ENCODE measurements at regions not wholly inside any gene's neighbourhood (a gene's known extent, or its start where the extent isn't known, plus 50 kb on each side); places are given as distances from the start of the nearest gene placed in this dataset.

DNA sequence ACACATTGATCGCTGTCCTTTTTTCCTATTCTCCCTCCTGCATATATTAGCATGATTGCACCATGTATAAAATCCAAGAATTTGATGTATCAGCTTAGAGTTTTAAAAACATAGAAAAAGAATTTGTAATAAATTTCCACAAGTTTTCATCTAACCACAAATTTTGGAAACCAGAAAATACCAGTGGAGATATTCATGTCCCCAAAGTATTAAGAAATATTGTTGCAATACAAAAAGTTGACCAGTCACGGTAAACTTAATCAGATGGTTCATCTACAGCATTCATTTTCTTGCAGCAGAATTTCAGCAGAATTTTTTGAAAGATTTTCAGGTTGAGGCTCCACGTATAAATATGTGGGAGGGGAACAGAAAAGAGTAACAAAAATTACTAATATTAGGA, 500.9 kb upstream of the MDFIC2 start (continued):
- TF ChIP-seq, protein P1, sequence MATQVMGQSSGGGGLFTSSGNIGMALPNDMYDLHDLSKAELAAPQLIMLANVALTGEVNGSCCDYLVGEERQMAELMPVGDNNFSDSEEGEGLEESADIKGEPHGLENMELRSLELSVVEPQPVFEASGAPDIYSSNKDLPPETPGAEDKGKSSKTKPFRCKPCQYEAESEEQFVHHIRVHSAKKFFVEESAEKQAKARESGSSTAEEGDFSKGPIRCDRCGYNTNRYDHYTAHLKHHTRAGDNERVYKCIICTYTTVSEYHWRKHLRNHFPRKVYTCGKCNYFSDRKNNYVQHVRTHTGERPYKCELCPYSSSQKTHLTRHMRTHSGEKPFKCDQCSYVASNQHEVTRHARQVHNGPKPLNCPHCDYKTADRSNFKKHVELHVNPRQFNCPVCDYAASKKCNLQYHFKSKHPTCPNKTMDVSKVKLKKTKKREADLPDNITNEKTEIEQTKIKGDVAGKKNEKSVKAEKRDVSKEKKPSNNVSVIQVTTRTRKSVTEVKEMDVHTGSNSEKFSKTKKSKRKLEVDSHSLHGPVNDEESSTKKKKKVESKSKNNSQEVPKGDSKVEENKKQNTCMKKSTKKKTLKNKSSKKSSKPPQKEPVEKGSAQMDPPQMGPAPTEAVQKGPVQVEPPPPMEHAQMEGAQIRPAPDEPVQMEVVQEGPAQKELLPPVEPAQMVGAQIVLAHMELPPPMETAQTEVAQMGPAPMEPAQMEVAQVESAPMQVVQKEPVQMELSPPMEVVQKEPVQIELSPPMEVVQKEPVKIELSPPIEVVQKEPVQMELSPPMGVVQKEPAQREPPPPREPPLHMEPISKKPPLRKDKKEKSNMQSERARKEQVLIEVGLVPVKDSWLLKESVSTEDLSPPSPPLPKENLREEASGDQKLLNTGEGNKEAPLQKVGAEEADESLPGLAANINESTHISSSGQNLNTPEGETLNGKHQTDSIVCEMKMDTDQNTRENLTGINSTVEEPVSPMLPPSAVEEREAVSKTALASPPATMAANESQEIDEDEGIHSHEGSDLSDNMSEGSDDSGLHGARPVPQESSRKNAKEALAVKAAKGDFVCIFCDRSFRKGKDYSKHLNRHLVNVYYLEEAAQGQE (IDR thresholded peaks at IDR 0.05; ENCODE audit: low read depth, low read length), result no peak
- TF ChIP-seq TCF12 (IDR thresholded peaks at IDR 0.05) (no peak), CHD2 (IDR thresholded peaks at IDR 0.05; ENCODE audit: low read length, partially characterized antibody) (no peak), SIN3A (IDR thresholded peaks at IDR 0.05; ENCODE audit: borderline replicate concordance, low read depth, low read length) (no peak), NRF1 (IDR thresholded peaks at IDR 0.05; ENCODE audit: low read depth, low read length) (no peak), ELF1 (IDR thresholded peaks at IDR 0.05) (no peak), EP300 (IDR thresholded peaks at IDR 0.05; ENCODE audit: borderline replicate concordance in 1 of 2, low read depth in 1 of 2, low read length in 1 of 2) (no peak), POLR2AphosphoS5 (IDR thresholded peaks at IDR 0.05; ENCODE audit: low read depth, low read length) (no peak), FOXM1 (IDR thresholded peaks at IDR 0.05; ENCODE audit: low read depth) (no peak), JUND (IDR thresholded peaks at IDR 0.05) (no peak)
- TF ChIP-seq, protein P2, sequence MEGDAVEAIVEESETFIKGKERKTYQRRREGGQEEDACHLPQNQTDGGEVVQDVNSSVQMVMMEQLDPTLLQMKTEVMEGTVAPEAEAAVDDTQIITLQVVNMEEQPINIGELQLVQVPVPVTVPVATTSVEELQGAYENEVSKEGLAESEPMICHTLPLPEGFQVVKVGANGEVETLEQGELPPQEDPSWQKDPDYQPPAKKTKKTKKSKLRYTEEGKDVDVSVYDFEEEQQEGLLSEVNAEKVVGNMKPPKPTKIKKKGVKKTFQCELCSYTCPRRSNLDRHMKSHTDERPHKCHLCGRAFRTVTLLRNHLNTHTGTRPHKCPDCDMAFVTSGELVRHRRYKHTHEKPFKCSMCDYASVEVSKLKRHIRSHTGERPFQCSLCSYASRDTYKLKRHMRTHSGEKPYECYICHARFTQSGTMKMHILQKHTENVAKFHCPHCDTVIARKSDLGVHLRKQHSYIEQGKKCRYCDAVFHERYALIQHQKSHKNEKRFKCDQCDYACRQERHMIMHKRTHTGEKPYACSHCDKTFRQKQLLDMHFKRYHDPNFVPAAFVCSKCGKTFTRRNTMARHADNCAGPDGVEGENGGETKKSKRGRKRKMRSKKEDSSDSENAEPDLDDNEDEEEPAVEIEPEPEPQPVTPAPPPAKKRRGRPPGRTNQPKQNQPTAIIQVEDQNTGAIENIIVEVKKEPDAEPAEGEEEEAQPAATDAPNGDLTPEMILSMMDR (IDR thresholded peaks at IDR 0.05), result no peak
- TF ChIP-seq, protein P3, sequence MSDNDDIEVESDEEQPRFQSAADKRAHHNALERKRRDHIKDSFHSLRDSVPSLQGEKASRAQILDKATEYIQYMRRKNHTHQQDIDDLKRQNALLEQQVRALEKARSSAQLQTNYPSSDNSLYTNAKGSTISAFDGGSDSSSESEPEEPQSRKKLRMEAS (IDR thresholded peaks at IDR 0.05; ENCODE audit: low read depth), result no peak
- TF ChIP-seq, protein P4, sequence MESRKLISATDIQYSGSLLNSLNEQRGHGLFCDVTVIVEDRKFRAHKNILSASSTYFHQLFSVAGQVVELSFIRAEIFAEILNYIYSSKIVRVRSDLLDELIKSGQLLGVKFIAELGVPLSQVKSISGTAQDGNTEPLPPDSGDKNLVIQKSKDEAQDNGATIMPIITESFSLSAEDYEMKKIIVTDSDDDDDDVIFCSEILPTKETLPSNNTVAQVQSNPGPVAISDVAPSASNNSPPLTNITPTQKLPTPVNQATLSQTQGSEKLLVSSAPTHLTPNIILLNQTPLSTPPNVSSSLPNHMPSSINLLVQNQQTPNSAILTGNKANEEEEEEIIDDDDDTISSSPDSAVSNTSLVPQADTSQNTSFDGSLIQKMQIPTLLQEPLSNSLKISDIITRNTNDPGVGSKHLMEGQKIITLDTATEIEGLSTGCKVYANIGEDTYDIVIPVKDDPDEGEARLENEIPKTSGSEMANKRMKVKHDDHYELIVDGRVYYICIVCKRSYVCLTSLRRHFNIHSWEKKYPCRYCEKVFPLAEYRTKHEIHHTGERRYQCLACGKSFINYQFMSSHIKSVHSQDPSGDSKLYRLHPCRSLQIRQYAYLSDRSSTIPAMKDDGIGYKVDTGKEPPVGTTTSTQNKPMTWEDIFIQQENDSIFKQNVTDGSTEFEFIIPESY (IDR thresholded peaks at IDR 0.05; ENCODE audit: borderline replicate concordance, low read depth), result no peak

DNA sequence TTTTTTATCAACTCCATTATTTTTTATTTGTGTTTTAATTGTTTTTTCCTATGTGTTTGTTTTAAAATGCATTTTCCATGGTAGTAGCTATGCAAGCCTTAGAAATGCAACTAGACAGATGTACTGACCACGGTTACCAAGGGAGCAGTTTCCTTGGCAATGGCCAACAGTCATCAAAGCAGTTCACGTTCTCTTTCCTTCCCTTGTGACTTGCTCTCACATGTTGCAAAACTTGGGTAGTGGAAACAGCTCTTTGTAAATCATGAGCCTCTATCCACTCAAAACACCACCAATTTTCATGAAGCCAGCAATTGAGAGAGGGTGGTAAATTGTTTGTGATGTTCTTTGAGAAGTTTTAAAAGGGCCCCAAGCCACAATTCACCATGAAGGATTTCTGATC, 499.4 kb upstream of the MDFIC2 start:
- Histone ChIP-seq H3K9me3 (no peaks in the 10 kb centered on the region), H4K20me1 (ENCODE audit: insufficient read depth) (no peaks in the 10 kb centered on the region), H3K27ac (ENCODE audit: low read depth in 2 of 2, low read length in 1 of 2) (no peak overlapping the region), H3K9ac (no peak overlapping the region), H3F3A (replicated peaks; ENCODE audit: insufficient read depth) (no peaks in the 10 kb centered on the region), H3K27me3 (ENCODE audit: insufficient read depth) (no peaks in the 10 kb centered on the region), H3K4me3 (ENCODE audit: low read depth in 2 of 2, low read length in 1 of 2) (no peak overlapping the region), H3K4me1 (ENCODE audit: control insufficient read depth in 1 of 2, insufficient read depth in 2 of 2, low read depth in 1 of 2, low read length in 1 of 2) (no peaks in the 10 kb centered on the region), H3K4me2 (no peak overlapping the region), H2AFZ (ENCODE audit: low read depth) (no peak overlapping the region), H3K9me2 (no peaks in the 10 kb centered on the region), H3K36me3 (replicated peaks in 1 of 2; ENCODE audit: control insufficient read depth in 1 of 2, insufficient read depth in 2 of 2, low read length in 1 of 2) (no peaks in the 10 kb centered on the region), H3K79me2 (ENCODE audit: insufficient read depth) (no peaks in the 10 kb centered on the region)
- CTCF ChIA-PET, result no interaction called here
- TF ChIP-seq EP300 (IDR thresholded peaks at IDR 0.05; ENCODE audit: borderline replicate concordance in 1 of 2, low read depth in 1 of 2, low read length in 1 of 2) (no peak), RAD21 (IDR thresholded peaks at IDR 0.05; ENCODE audit: low read length) (no peak), JUND (IDR thresholded peaks at IDR 0.05) (no peak), RCOR1 (IDR thresholded peaks at IDR 0.05; ENCODE audit: low read length) (no peak), SIN3A (IDR thresholded peaks at IDR 0.05; ENCODE audit: borderline replicate concordance, low read depth, low read length) (no peak)
- TF ChIP-seq, protein P1 (IDR thresholded peaks at IDR 0.05; ENCODE audit: low read depth, low read length), result no peak
- TF ChIP-seq, protein P5, sequence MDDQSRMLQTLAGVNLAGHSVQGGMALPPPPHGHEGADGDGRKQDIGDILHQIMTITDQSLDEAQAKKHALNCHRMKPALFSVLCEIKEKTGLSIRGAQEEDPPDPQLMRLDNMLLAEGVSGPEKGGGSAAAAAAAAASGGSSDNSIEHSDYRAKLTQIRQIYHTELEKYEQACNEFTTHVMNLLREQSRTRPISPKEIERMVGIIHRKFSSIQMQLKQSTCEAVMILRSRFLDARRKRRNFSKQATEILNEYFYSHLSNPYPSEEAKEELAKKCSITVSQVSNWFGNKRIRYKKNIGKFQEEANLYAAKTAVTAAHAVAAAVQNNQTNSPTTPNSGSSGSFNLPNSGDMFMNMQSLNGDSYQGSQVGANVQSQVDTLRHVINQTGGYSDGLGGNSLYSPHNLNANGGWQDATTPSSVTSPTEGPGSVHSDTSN (IDR thresholded peaks at IDR 0.05), result no peak
- TF ChIP-seq, protein P2 (IDR thresholded peaks at IDR 0.05), result no peak
- no peak for DNase-seq
- POLR2A ChIA-PET, result no interaction called here
- 56% methylated on average over 2 of the region's 2 CpGs for WGBS (ENCODE audit: low lambda C conversion rate)
